ENCODE measurements at regions not wholly inside any gene's neighbourhood (a gene's known extent, or its start where the extent isn't known, plus 50 kb on each side); places are given as distances from the start of the nearest gene placed in this dataset.

GRCh38 chr11:97743205-97743742, 1277.5 kb upstream of the CNTN5 start:
- Histone ChIP-seq H3K9me3 (peaks cover 2% of the 10 kb centered on the region in 2 donors), H3K27ac (no peak overlapping the region), H3K4me1 (no peaks in the 10 kb centered on the region), H3K36me3 (no peaks in the 10 kb centered on the region), H3K4me3 (no peak overlapping the region), H3K27me3 (no peaks in the 10 kb centered on the region)
- DNase-seq: no peak
- intact Hi-C loops (cut with DNase I; ENCODE audit: low total_unique reads): no loop called here
- 69 to 83% methylated on average over 2 to 3 of the region's 3 CpGs for WGBS, 2 donors (ENCODE audit: low coverage in 1 of 2)
- in situ Hi-C loops (cut with MboI; ENCODE audit: low pct_ligation_motif_present in 1 of 4, low pct_unique_long_range_greater_than_20kb in 1 of 4, low sequenced_read_pairs in 3 of 4): no loop called here
- TF ChIP-seq, protein P1, sequence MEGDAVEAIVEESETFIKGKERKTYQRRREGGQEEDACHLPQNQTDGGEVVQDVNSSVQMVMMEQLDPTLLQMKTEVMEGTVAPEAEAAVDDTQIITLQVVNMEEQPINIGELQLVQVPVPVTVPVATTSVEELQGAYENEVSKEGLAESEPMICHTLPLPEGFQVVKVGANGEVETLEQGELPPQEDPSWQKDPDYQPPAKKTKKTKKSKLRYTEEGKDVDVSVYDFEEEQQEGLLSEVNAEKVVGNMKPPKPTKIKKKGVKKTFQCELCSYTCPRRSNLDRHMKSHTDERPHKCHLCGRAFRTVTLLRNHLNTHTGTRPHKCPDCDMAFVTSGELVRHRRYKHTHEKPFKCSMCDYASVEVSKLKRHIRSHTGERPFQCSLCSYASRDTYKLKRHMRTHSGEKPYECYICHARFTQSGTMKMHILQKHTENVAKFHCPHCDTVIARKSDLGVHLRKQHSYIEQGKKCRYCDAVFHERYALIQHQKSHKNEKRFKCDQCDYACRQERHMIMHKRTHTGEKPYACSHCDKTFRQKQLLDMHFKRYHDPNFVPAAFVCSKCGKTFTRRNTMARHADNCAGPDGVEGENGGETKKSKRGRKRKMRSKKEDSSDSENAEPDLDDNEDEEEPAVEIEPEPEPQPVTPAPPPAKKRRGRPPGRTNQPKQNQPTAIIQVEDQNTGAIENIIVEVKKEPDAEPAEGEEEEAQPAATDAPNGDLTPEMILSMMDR (IDR thresholded peaks at IDR 0.05): no peak
- no peak for TF ChIP-seq EP300 (IDR thresholded peaks at IDR 0.05; ENCODE audit: low read depth)
- TF ChIP-seq POLR2A (IDR thresholded peaks at IDR 0.05): no peak
- TF ChIP-seq POLR2AphosphoS5 (IDR thresholded peaks at IDR 0.05): no peak

GRCh38 chr11:97745515-97746050, 1275.2 kb upstream of the CNTN5 start:
- Histone ChIP-seq H3K4me1 (no peaks in the 10 kb centered on the region), H3K9me3 (no peaks in the 10 kb centered on the region), H3K27me3 (no peaks in the 10 kb centered on the region), H3K27ac (no peak overlapping the region), H3K4me3 (no peak overlapping the region), H3K36me3 (no peaks in the 10 kb centered on the region)
- no peak for DNase-seq
- intact Hi-C loops (cut with DNase I; ENCODE audit: low total_unique reads) (no loop called here), in situ Hi-C loops (cut with MboI; ENCODE audit: low pct_ligation_motif_present in 1 of 4, low pct_unique_long_range_greater_than_20kb in 1 of 4, low sequenced_read_pairs in 3 of 4) (no loop called here)
- TF ChIP-seq POLR2AphosphoS5 (IDR thresholded peaks at IDR 0.05) (no peak), POLR2A (IDR thresholded peaks at IDR 0.05) (no peak), EP300 (IDR thresholded peaks at IDR 0.05; ENCODE audit: low read depth) (no peak)
- TF ChIP-seq, protein P1 (IDR thresholded peaks at IDR 0.05): no peak
- WGBS, 2 donors (ENCODE audit: low coverage in 1 of 2): 82% methylated on average over 21 of the region's 32 CpGs; no CpG with 5 or more reads in 1 of the 2 donors

DNA sequence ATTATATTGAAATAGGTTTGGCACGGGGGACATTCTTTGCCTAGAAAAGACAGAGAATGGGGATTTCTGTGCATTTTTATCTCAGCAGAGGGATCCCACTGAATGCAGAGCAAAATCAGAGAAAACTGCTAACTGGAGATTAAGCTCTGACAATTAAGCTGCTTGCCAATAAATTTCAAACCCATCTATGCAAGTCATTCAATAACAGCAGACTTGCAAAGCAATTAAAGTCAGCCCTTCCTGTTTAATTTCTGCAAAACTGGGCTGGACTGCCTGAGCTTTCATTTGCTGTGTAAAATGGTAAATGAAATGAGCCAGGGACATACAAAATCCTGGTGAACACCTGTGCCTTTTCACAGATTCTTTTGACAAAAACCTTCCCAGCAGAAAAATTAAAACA, 1273.9 kb upstream of the CNTN5 start:
- TF ChIP-seq POLR2AphosphoS5 (IDR thresholded peaks at IDR 0.05) (no peak), EP300 (IDR thresholded peaks at IDR 0.05; ENCODE audit: low read depth) (no peak), POLR2A (IDR thresholded peaks at IDR 0.05) (no peak)
- TF ChIP-seq, protein P1 (IDR thresholded peaks at IDR 0.05): no peak
- WGBS, 2 donors (ENCODE audit: low coverage in 1 of 2): 29 to 36% methylated on average over 1 of the region's 1 CpG
- no peaks in the 10 kb centered on the region for H3K4me1 ChIP-seq
- no peaks in the 10 kb centered on the region for H3K36me3 ChIP-seq
- H3K4me3 ChIP-seq: no peak overlapping the region
- in situ Hi-C loops (cut with MboI; ENCODE audit: low pct_ligation_motif_present in 1 of 4, low pct_unique_long_range_greater_than_20kb in 1 of 4, low sequenced_read_pairs in 3 of 4) (no loop called here), intact Hi-C loops (cut with DNase I; ENCODE audit: low total_unique reads) (no loop called here)
- no peaks in the 10 kb centered on the region for H3K27me3 ChIP-seq
- no peak for DNase-seq
- H3K9me3 ChIP-seq: no peaks in the 10 kb centered on the region
- H3K27ac ChIP-seq: no peak overlapping the region

GRCh38 chr11:97751405-97751804, 1269.3 kb upstream of the CNTN5 start:
- Histone ChIP-seq H3K4me1 (no peaks in the 10 kb centered on the region), H3K27ac (no peak overlapping the region), H3K4me3 (no peak overlapping the region), H3K36me3 (no peaks in the 10 kb centered on the region), H3K27me3 (no peaks in the 10 kb centered on the region), H3K9me3 (no peaks in the 10 kb centered on the region)
- intact Hi-C loops (cut with DNase I; ENCODE audit: low total_unique reads) (no loop called here), in situ Hi-C loops (cut with MboI; ENCODE audit: low pct_ligation_motif_present in 1 of 4, low pct_unique_long_range_greater_than_20kb in 1 of 4, low sequenced_read_pairs in 3 of 4) (no loop called here)
- DNase-seq: no peak
- WGBS, 2 donors (ENCODE audit: low coverage in 1 of 2): 77% methylated on average over 5 of the region's 5 CpGs; no CpG with 5 or more reads in 1 of the 2 donors
- TF ChIP-seq POLR2AphosphoS5 (IDR thresholded peaks at IDR 0.05): no peak
- TF ChIP-seq EP300 (IDR thresholded peaks at IDR 0.05; ENCODE audit: low read depth): no peak
- no peak for TF ChIP-seq POLR2A (IDR thresholded peaks at IDR 0.05)
- TF ChIP-seq, protein P1 (IDR thresholded peaks at IDR 0.05): no peak
